A673 (cell line): ENCODE measurements at regions not wholly inside any gene's neighbourhood (a gene's known extent, or its start where the extent isn't known, plus 50 kb on each side); places are given as distances from the start of the nearest gene placed in this dataset.

ENCODE experiments used
- EZH2 ChIP-seq: fragments of 200-600 bp; sonication (generic); IDR thresholded peaks from 2 replicates; pipeline ENCODE4 v1.6.1; 2017; ENCODE audit warnings: borderline replicate concordance, low read depth, mild to moderate bottlenecking, mixed read lengths, antibody characterized with exemption, low read length; ENCODE audit not compliant: poor library complexity, severe bottlenecking
- TF ChIP-seq, protein P1 (sequence below): fragments of 300-800, 200-600 bp; sonication (generic); conservative IDR thresholded peaks from 2 replicates; pipeline ENCODE4 v1.5.1; 2017; ENCODE audit warnings: low read depth, mild to moderate bottlenecking, antibody characterized with exemption, low read length, moderate library complexity, mixed read lengths

DNA sequence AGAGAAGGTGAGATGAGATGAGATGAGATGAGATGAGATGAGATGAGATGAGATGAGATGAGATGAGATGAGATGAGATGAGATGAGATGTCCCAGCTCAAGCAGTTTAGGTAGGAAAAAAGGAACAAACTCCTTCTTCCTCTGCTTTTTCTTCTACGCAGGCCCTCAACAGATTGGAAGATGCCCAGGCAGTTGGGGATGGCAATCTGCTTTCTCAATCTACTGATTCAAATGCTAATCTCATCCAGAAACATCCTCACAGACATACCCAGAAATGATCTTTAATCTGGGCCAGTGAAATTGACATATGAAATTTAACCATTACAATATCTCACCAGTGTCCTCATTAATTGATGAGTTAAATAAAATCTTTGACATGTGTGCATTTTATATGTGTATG, 370.3 kb upstream of the SLC7A11 start:
- TF ChIP-seq, protein P1, sequence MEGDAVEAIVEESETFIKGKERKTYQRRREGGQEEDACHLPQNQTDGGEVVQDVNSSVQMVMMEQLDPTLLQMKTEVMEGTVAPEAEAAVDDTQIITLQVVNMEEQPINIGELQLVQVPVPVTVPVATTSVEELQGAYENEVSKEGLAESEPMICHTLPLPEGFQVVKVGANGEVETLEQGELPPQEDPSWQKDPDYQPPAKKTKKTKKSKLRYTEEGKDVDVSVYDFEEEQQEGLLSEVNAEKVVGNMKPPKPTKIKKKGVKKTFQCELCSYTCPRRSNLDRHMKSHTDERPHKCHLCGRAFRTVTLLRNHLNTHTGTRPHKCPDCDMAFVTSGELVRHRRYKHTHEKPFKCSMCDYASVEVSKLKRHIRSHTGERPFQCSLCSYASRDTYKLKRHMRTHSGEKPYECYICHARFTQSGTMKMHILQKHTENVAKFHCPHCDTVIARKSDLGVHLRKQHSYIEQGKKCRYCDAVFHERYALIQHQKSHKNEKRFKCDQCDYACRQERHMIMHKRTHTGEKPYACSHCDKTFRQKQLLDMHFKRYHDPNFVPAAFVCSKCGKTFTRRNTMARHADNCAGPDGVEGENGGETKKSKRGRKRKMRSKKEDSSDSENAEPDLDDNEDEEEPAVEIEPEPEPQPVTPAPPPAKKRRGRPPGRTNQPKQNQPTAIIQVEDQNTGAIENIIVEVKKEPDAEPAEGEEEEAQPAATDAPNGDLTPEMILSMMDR: no peak
- TF ChIP-seq EZH2: no peak
